ENCODE measurements at regions not wholly inside any gene's neighbourhood (a gene's known extent, or its start where the extent isn't known, plus 50 kb on each side); places are given as distances from the start of the nearest gene placed in this dataset.

DNA sequence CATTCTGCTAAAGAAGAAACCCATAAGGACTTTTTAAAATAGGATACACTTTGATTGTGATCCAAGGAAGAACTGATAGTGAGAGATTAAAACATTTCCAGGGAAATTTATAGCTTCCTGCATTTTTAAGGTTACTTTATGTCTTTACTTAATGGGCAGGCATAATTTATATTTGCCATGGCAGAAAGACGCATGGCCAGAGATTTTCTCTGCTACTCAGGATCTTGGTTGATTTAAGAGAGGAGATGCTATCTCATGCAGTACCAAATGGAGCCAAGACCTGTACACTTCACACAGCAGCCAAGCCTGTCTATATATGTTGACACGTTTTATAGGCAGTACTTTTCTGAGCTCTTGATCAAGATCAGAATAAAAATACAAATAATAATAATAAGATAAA, 60.9 kb upstream of the NT5C1B start:
- no peaks in the 10 kb centered on the region for H3K9me3 ChIP-seq
- TF ChIP-seq POLR2A (IDR thresholded peaks at IDR 0.05) (no peak), EP300 (IDR thresholded peaks at IDR 0.05) (no peak)
- TF ChIP-seq, protein P1, sequence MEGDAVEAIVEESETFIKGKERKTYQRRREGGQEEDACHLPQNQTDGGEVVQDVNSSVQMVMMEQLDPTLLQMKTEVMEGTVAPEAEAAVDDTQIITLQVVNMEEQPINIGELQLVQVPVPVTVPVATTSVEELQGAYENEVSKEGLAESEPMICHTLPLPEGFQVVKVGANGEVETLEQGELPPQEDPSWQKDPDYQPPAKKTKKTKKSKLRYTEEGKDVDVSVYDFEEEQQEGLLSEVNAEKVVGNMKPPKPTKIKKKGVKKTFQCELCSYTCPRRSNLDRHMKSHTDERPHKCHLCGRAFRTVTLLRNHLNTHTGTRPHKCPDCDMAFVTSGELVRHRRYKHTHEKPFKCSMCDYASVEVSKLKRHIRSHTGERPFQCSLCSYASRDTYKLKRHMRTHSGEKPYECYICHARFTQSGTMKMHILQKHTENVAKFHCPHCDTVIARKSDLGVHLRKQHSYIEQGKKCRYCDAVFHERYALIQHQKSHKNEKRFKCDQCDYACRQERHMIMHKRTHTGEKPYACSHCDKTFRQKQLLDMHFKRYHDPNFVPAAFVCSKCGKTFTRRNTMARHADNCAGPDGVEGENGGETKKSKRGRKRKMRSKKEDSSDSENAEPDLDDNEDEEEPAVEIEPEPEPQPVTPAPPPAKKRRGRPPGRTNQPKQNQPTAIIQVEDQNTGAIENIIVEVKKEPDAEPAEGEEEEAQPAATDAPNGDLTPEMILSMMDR (IDR thresholded peaks at IDR 0.05) = no peak
- WGBS, 2 donors = 70 to 72% methylated on average over 2 of the region's 2 CpGs
- no peaks in the 10 kb centered on the region for H3K27me3 ChIP-seq
- no peak overlapping the region for H3K27ac ChIP-seq
- peaks cover 0 to 12% (median 0%) of the 10 kb centered on the region in 4 donors for H3K4me1 ChIP-seq
- no peak overlapping the region for H3K4me3 ChIP-seq
- H3K36me3 ChIP-seq = no peaks in the 10 kb centered on the region
- DNase-seq (ENCODE audit: low spot score in 2 of 2) = no peak

DNA sequence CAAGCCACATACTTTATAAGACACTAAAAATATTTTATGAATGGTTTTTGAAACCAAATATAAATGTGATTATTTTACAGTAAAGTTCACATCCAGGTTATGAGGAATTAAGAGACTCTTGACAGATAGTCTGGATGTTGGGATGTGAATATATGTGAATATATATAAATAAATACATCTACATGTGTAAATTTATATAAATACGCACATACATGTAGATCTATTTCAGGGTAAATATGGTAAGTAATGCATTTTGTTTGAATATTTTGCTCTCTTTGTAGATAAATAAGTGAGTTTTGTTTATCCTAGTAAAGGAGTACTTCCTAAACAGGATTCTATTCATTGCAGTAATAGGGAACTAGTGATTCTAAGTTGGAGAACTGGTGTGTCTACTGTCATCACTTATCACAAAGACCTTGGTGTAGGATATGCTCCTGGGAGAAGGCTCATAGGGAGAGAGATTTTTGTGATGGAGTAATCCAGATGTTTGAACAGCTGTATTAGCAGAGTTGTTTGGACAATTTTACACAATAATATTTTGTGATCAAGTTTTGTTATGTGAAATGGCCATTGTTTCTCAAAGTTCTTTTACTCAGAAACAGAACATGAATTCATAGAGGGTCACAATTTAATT, 60.2 kb upstream of the NT5C1B start:
- H3K27ac ChIP-seq = no peak overlapping the region
- no peak for DNase-seq (ENCODE audit: low spot score in 2 of 2)
- H3K36me3 ChIP-seq = no peaks in the 10 kb centered on the region
- 93 to 96% methylated on average over 1 of the region's 1 CpG for WGBS, 2 donors
- peaks cover 0 to 12% (median 0%) of the 10 kb centered on the region in 4 donors for H3K4me1 ChIP-seq
- H3K4me3 ChIP-seq = no peak overlapping the region
- no peaks in the 10 kb centered on the region for H3K27me3 ChIP-seq
- TF ChIP-seq POLR2A (IDR thresholded peaks at IDR 0.05) (no peak), EP300 (IDR thresholded peaks at IDR 0.05) (no peak)
- TF ChIP-seq, protein P1 (IDR thresholded peaks at IDR 0.05) = no peak
- no peaks in the 10 kb centered on the region for H3K9me3 ChIP-seq

DNA sequence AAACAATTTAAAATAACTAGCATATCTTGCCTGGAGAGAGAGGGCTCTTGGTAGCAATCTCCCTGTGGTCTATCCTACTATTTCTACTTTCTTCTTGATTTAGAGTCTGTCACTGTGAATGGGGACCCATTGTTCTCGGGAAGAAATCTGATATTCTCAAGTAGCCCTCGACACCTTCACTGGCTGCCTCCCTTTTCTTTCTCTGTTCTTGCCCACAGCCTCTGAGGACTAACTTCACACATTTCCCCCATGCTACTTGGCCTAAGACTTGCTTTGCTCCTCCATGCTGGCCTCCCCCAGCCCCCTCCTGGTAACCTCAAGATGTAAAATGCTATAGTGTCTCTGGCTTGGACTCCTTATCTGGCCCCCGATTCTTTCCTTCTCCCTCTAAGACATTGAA, 58.8 kb upstream of the NT5C1B start:
- WGBS, 2 donors = 80 to 85% methylated on average over 3 of the region's 3 CpGs
- Histone ChIP-seq H3K27ac (no peak overlapping the region), H3K9me3 (no peaks in the 10 kb centered on the region)

DNA sequence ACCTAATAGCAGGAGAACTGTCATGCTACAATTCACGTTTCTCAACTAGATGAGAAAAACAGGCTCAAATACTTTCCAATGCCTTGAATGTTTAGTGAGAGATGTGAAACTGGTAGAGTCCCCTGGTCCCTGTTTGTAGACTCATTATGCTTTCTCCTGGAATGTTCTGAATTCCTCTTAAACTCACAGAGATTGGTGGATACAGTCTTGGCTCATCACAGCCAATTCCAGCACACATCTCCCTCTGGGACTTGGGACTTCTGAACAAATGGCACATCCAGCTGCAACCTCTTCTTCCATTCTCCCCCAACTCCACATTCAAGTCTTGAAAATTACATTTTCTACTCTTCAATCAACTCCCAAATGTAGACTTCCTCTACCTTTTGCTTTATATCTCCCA, 58.4 kb upstream of the NT5C1B start:
- WGBS, 2 donors = 43 to 65% methylated on average over 1 of the region's 1 CpG
- Histone ChIP-seq H3K9me3 (no peaks in the 10 kb centered on the region), H3K27me3 (no peaks in the 10 kb centered on the region), H3K4me3 (no peak overlapping the region), H3K4me1 (peaks cover 0 to 10% (median 0%) of the 10 kb centered on the region in 4 donors), H3K36me3 (no peaks in the 10 kb centered on the region), H3K27ac (no peak overlapping the region)
- no peak for DNase-seq (ENCODE audit: low spot score in 2 of 2)
- no peak for TF ChIP-seq EP300 (IDR thresholded peaks at IDR 0.05)
- TF ChIP-seq, protein P1 (IDR thresholded peaks at IDR 0.05) = no peak
- TF ChIP-seq POLR2A (IDR thresholded peaks at IDR 0.05) = no peak

More for the DNA sequence above, 58.8 kb upstream of the NT5C1B start:
- H3K27me3 ChIP-seq = no peaks in the 10 kb centered on the region
- H3K36me3 ChIP-seq = no peaks in the 10 kb centered on the region
- H3K4me1 ChIP-seq = peaks cover 0 to 12% (median 0%) of the 10 kb centered on the region in 4 donors
- H3K4me3 ChIP-seq = no peak overlapping the region
- no peak for TF ChIP-seq POLR2A (IDR thresholded peaks at IDR 0.05)
- TF ChIP-seq EP300 (IDR thresholded peaks at IDR 0.05) = no peak
- TF ChIP-seq, protein P1 (IDR thresholded peaks at IDR 0.05) = no peak
- DNase-seq (ENCODE audit: low spot score in 2 of 2) = no peak

DNA sequence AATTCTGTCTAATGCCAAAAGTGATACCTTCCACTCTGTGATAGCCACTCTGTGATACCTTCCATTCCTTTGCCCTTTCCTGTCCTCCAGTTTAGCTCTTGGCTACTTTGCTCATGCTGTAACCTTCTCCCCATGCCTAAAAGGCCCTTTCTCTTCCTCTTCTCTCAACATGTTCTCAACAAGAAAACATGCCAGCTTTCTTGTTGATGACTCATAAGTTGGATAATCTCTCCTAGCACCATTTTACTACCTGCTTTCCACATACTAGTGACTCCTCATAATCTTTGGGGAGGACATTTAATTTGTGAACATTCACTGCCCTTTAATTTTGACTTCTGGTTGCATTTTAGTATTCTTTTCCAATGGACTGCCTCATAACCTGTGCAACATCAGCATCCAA, 55.9 kb upstream of the NT5C1B start:
- no peaks in the 10 kb centered on the region for H3K36me3 ChIP-seq
- H3K9me3 ChIP-seq = no peaks in the 10 kb centered on the region
- H3K4me3 ChIP-seq = no peak overlapping the region
- H3K4me1 ChIP-seq = no peaks in the 10 kb centered on the region
- H3K27me3 ChIP-seq = no peaks in the 10 kb centered on the region
- DNase-seq (ENCODE audit: low spot score in 2 of 2) = no peak
- TF ChIP-seq POLR2A (IDR thresholded peaks at IDR 0.05) = no peak
- TF ChIP-seq, protein P1 (IDR thresholded peaks at IDR 0.05) = no peak
- TF ChIP-seq EP300 (IDR thresholded peaks at IDR 0.05) = no peak
- H3K27ac ChIP-seq = no peak overlapping the region
